Activated CD4-positive, alpha-beta T cell treated with anti-CD3 and anti-CD28 coated beads, Interleukin-2, amount 10 ng/mL, durations not matched to agents 24 days and 14 days (primary cell): ENCODE measurements at regions not wholly inside any gene's neighbourhood (a gene's known extent, or its start where the extent isn't known, plus 50 kb on each side); places are given as distances from the start of the nearest gene placed in this dataset.

Source experiments
- DNase-seq: peaks from one replicate; pipeline ENCODE4 v3.0.0; 2022
- H3K27ac Mint-ChIP-seq: one replicate; pipeline ENCODE4 v1.8.0; 2022; ENCODE audit warnings: mild to moderate bottlenecking, mixed read lengths
- H3K27me3 Mint-ChIP-seq: one replicate; pipeline ENCODE4 v1.8.0; 2022; ENCODE audit warnings: mixed read lengths
- H3K36me3 Mint-ChIP-seq: one replicate; pipeline ENCODE4 v1.8.0; 2022; ENCODE audit warnings: low read depth, mild to moderate bottlenecking, mixed read lengths
- H3K4me1 Mint-ChIP-seq: one replicate; pipeline ENCODE4 v1.8.0; 2021; ENCODE audit warnings: mixed read lengths
- H3K4me3 Mint-ChIP-seq: one replicate; pipeline ENCODE4 v1.8.0; 2022; ENCODE audit warnings: mild to moderate bottlenecking, moderate library complexity, mixed read lengths
- H3K9me3 Mint-ChIP-seq: one replicate; pipeline ENCODE4 v1.8.0; 2021; ENCODE audit warnings: mixed read lengths
- intact Hi-C: fragments of 100-400 bp; cut with micrococcal nuclease; formaldehyde crosslinking; loops from one replicate; pipeline ENCODE4 v1.15.1; 2023

DNA sequence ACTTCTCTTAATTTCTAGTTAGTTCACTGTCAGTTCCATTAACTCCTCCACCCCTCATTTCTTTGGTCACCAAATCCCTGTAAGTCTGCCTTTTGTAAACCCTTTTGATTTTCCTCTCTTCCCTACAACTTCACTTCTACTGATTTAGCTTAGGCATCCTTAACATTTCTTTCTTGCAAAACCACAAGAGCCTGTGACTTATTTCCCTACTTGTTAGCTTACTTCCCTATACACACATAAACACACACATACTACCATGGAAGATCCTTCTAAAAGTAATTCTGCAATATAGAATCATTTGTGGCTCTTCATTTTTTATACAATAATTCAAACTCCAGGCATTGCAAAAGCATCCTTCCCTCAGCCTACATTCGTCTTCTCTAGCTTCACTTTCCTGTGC lies 494.3 kb upstream of the USP15 start:
- no peaks in the 10 kb centered on the region for H3K36me3 Mint-ChIP-seq
- no peak for DNase-seq
- no peaks in the 10 kb centered on the region for H3K27me3 Mint-ChIP-seq
- no peak overlapping the region for H3K27ac Mint-ChIP-seq
- no peaks in the 10 kb centered on the region for H3K9me3 Mint-ChIP-seq
- intact Hi-C loops, result no loop called here
- H3K4me1 Mint-ChIP-seq, result no peaks in the 10 kb centered on the region
- no peak overlapping the region for H3K4me3 Mint-ChIP-seq

DNA sequence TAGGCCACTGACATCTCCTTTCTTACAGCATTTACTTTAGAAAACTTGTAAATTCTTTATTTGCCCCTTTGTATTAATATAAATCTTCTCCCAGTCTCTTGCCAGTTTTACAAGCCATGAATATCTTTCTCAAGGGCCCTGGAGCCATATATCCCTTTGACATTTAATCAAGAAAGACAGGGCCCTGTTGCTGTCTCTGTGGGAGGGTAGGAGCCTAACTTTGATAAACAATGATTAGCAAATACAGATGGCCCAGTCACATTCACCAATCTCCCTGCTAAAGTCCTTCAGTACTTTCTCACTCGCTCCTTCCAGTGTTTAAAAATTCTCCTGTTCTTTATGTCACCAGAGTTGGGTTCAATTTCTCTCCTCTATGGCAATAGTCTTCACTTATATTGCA lies 479.8 kb upstream of the USP15 start:
- H3K9me3 Mint-ChIP-seq, result no peaks in the 10 kb centered on the region
- H3K4me1 Mint-ChIP-seq, result no peaks in the 10 kb centered on the region
- intact Hi-C loops, result no loop called here
- no peaks in the 10 kb centered on the region for H3K27me3 Mint-ChIP-seq
- H3K4me3 Mint-ChIP-seq, result no peak overlapping the region
- H3K27ac Mint-ChIP-seq, result no peak overlapping the region
- no peak for DNase-seq
- H3K36me3 Mint-ChIP-seq, result no peaks in the 10 kb centered on the region

DNA sequence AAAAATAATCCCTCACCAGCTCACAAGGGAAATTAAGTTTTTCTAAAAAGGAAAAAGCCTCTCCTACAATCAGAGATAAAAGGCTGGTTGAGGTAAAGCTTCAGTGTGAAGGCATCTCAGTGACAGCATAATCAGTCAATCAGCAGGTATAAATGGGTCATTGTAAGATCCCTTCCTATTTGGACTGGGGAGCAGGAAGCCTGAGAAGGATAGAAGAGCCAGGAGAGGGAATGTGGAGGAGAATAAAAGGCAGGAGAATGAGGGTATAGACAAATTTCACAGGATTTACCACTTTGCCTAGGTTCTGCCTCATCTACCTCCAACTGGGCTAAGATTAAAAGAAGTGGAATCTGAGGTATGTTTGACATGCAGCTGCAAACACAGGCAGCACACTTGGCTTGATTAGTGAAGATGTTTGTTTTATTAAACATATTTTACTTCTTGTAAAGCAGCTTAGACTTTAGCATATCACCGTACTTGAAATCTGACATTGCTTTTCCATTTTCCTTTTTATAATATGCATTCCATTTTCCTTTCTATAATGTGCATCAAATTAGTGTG lies 479.1 kb upstream of the USP15 start:
- DNase-seq, result no peak
- Mint-ChIP-seq H3K9me3 (no peaks in the 10 kb centered on the region), H3K4me1 (no peaks in the 10 kb centered on the region), H3K27ac (no peak overlapping the region), H3K36me3 (no peaks in the 10 kb centered on the region), H3K4me3 (no peak overlapping the region), H3K27me3 (no peaks in the 10 kb centered on the region)
- intact Hi-C loops, result no loop called here

DNA sequence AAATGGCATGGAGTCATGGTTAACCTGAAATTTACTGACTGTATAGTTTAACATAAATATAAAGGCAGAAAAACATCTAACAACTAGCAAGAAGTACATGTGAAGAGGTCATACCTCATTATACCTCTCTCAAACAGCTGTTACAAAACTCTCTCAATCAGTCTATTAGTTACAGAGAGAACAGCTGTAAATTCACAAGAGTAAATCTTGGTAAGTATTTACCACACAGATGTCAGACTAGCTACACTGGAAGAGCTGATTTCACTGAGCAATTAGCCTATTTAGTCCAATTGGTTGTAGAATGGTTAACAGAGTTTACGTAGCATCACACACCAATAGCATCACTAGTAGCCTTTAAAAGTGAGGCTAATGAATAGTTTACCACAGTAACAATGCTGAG lies 463.4 kb upstream of the USP15 start:
- H3K36me3 Mint-ChIP-seq, result no peaks in the 10 kb centered on the region
- no peak for DNase-seq
- H3K27me3 Mint-ChIP-seq, result no peaks in the 10 kb centered on the region
- H3K4me1 Mint-ChIP-seq, result no peaks in the 10 kb centered on the region
- no peak overlapping the region for H3K4me3 Mint-ChIP-seq
- H3K9me3 Mint-ChIP-seq, result no peaks in the 10 kb centered on the region
- H3K27ac Mint-ChIP-seq, result no peak overlapping the region
- intact Hi-C loops, result no loop called here

DNA sequence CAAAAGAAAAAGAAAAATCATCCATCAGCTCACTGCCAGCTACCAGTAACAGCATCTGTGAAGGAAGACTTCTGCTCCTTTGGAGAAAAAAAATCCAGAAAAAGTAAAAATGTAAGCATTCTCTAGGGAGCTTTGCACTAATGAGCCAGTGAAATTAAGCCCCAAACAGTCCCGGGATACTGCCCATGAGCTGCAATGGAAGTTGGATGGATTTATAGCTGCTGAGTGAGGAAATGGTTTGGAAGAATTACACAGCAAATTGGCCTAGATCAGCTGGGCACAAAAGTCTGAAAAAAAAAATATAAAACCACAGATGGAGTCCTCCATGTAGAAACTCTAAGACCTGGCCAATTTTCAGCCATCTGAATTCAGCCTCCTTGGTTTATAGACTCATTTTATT lies 462.9 kb upstream of the USP15 start:
- no peaks in the 10 kb centered on the region for H3K9me3 Mint-ChIP-seq
- no peaks in the 10 kb centered on the region for H3K27me3 Mint-ChIP-seq
- no peak overlapping the region for H3K27ac Mint-ChIP-seq
- H3K36me3 Mint-ChIP-seq, result no peaks in the 10 kb centered on the region
- intact Hi-C loops, result no loop called here
- DNase-seq, result no peak
- H3K4me3 Mint-ChIP-seq, result no peak overlapping the region
- no peaks in the 10 kb centered on the region for H3K4me1 Mint-ChIP-seq

DNA sequence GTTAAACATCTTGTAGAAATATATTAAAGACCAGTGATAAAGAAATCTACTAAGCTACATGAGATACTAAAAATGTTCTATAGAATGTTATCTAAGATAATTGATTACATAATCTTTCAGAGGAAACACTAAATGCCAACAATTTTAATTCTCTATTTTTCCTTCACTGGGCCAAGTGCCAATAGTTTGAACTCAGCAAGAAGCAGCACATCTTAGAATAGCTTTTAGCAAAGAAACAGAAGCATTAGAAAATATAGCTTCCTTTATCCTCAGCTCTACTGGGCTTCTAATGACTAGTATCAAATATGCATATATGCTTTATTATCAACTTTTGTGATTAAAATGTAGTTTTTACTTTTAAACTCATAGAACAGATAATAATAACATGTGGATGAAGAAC lies 461.4 kb upstream of the USP15 start:
- intact Hi-C loops, result no loop called here
- Mint-ChIP-seq H3K4me1 (no peaks in the 10 kb centered on the region), H3K36me3 (no peaks in the 10 kb centered on the region)

DNA sequence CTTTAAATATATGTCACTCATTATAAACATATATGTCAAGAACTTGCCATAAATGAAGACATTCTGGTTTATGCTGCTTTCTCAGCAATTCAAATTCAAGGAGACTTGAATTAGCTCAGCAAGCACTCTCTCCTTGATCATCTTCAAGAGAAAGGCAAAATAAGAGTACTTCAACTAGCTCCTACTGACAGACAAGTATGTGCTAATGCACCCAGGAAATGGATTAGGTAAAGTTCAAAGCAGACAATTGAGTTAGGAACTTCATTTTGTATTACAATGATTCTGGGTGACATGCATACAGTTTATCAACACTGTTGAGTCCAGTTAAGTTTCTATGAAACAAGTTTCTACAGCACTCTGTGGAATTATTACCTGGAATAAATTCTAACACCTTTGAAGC lies 455.9 kb upstream of the USP15 start:
- Mint-ChIP-seq H3K4me1 (no peaks in the 10 kb centered on the region), H3K36me3 (no peaks in the 10 kb centered on the region), H3K4me3 (no peak overlapping the region), H3K27ac (no peak overlapping the region), H3K27me3 (no peaks in the 10 kb centered on the region), H3K9me3 (peaks cover 11% of the 10 kb centered on the region)
- intact Hi-C loops, result no loop called here
- no peak for DNase-seq

More for the DNA sequence above, 461.4 kb upstream of the USP15 start:
- no peaks in the 10 kb centered on the region for H3K27me3 Mint-ChIP-seq
- no peak overlapping the region for H3K4me3 Mint-ChIP-seq
- H3K9me3 Mint-ChIP-seq, result no peaks in the 10 kb centered on the region
- DNase-seq, result no peak
- no peak overlapping the region for H3K27ac Mint-ChIP-seq

DNA sequence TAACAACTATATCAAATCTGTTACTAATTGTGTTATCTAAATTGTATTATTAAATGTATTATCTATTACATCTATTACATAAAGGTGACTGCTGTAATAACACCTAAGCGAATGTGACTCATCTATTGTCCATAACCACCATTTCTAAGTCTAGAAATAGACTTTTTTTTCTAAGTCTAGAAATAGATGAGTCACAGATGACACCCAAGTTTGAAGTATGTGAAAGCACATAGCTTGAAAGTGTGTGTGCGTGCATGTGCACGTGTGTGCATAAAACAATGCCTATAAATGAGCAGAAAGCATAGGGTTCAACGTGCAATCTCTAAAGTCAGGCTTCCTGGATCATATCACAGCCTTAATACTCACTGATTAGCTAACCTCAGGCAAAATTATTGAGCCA lies 451.3 kb upstream of the USP15 start:
- Mint-ChIP-seq H3K4me3 (no peak overlapping the region), H3K4me1 (no peaks in the 10 kb centered on the region), H3K27me3 (no peaks in the 10 kb centered on the region), H3K36me3 (no peaks in the 10 kb centered on the region), H3K9me3 (peaks cover 11% of the 10 kb centered on the region), H3K27ac (no peak overlapping the region)
- intact Hi-C loops, result no loop called here
- DNase-seq, result no peak

DNA sequence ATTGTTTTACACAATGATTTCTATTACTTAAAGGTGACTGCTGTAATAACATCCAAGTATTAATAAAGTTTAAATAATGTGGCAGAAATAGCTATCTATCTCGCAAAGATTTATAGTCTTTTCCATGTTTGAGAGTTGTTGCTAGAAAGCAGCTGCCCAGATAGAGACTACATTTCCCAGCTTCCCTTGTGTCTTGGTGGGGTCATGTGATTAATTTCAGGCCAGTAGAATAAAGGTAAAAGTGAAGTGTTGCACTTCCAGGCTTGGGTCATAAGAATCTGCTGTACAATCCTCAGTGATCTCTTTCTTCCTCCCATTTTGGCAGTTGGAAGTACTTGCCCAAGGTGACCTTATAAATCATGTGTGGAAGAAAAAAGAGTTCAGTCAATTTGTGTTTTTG lies 449.7 kb upstream of the USP15 start:
- Mint-ChIP-seq H3K4me3 (no peak overlapping the region), H3K9me3 (peaks cover 11% of the 10 kb centered on the region), H3K27ac (no peak overlapping the region), H3K27me3 (no peaks in the 10 kb centered on the region), H3K36me3 (no peaks in the 10 kb centered on the region), H3K4me1 (no peaks in the 10 kb centered on the region)
- DNase-seq, result no peak
- intact Hi-C loops, result no loop called here

DNA sequence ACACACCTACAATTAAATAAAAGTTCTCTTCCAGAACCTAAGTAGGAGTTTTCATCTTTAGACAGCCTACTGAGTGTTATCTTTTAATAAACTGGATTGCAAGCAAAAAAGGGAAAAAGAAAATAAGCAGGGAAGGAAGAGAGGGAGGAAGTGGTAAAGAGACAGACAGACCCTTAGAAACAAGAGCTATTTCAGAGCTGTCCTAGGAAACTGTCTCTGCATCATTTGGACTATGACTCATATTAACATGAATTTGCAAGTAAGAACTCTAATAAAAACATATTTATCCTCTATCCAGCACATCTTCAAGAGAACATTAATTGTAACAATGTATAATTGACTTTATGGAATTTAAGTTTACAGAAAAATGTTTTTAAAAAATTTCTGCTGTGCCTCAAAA lies 438.8 kb upstream of the USP15 start:
- intact Hi-C loops, result no loop called here
- Mint-ChIP-seq H3K4me1 (no peaks in the 10 kb centered on the region), H3K36me3 (no peaks in the 10 kb centered on the region), H3K27ac (no peak overlapping the region), H3K27me3 (no peaks in the 10 kb centered on the region), H3K4me3 (no peak overlapping the region), H3K9me3 (no peaks in the 10 kb centered on the region)
- no peak for DNase-seq

DNA sequence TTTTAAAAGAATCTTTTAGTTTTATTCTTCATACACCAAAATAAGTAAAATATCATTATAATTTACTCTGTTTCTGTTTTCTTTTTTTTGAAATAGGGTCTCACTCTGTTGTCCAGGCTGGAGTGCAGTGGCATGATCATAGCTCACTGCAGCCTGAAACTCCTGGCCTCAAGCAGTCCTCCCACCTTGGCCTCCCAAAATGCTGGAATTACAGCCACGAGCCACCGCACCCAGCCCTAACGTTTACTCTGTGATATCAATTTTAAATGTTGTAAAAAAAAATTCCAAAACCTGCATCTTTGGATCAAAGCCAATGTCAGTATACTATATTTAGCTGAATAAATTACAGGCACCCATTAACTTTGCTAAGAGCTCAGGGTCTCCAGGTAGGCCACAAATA lies 437.1 kb upstream of the USP15 start:
- no peaks in the 10 kb centered on the region for H3K9me3 Mint-ChIP-seq
- intact Hi-C loops, result no loop called here
- no peak overlapping the region for H3K4me3 Mint-ChIP-seq
- no peaks in the 10 kb centered on the region for H3K4me1 Mint-ChIP-seq
- DNase-seq, result no peak
- no peaks in the 10 kb centered on the region for H3K36me3 Mint-ChIP-seq
- H3K27ac Mint-ChIP-seq, result no peak overlapping the region
- H3K27me3 Mint-ChIP-seq, result no peaks in the 10 kb centered on the region

DNA sequence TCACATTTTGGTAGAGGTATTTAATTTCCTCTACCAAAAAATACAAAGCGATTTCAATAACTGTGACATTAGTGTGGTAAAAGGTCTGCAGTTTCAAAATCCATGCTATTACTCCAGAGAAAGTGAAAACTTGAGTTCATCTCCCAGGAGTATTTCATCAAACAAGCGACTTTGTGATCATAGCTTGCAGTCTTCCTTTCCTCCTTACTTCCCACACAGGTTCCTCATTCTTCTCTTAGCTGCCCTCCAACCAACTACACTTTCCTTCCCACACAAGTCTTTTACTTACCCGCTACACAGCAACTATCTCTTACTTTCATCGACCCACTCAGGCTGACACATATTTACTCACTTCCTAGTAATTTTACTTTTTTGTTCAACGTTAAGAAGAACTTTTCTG lies 413.4 kb upstream of the USP15 start:
- intact Hi-C loops, result no loop called here
- Mint-ChIP-seq H3K36me3 (no peaks in the 10 kb centered on the region), H3K4me3 (no peak overlapping the region), H3K27ac (no peak overlapping the region), H3K4me1 (no peaks in the 10 kb centered on the region), H3K9me3 (peaks cover 3% of the 10 kb centered on the region), H3K27me3 (no peaks in the 10 kb centered on the region)
- DNase-seq, result no peak

DNA sequence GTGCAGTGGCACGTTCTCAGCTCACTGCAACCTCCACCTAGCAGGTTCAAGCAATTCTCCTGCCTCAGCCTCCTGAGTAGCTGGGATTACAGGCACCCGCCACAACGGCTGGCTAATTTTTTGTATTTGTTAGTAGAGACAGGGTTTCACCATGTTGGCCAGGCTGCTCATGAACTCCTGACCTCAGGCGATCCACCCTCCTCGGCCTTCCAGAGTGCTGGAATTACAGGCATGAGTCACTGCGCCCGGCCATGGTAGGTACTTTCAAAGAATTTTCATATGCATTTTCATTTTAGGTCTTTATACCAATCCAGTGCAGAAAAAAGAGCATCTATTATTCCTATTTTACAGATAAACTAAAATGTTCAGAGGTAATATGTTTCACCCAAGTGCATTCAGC lies 411.3 kb upstream of the USP15 start:
- no peak overlapping the region for H3K4me3 Mint-ChIP-seq
- peaks cover 3% of the 10 kb centered on the region for H3K9me3 Mint-ChIP-seq
- no peaks in the 10 kb centered on the region for H3K36me3 Mint-ChIP-seq
- intact Hi-C loops, result no loop called here
- no peaks in the 10 kb centered on the region for H3K27me3 Mint-ChIP-seq
- H3K27ac Mint-ChIP-seq, result no peak overlapping the region
- no peak for DNase-seq
- no peaks in the 10 kb centered on the region for H3K4me1 Mint-ChIP-seq

DNA sequence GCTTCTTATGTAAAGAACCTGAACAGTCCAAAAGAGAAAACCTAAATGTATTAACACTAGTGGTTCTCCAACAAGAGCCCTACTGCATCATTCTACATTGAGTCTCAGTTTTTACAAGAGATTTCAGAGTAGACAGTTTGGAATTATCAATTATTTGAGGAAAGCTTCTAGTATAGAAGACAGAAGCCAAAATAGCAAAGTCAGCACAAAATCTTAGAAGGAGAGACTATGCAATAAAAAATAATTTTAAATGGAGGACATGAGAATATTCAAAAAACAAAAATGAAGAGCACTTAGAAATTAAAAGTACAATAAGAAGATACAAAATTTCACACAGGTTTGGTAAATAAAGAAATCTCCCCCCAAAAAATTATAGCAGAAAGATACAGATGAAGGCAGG lies 406.3 kb upstream of the USP15 start:
- H3K27ac Mint-ChIP-seq, result no peak overlapping the region
- intact Hi-C loops, result no loop called here
- no peak overlapping the region for H3K4me3 Mint-ChIP-seq

DNA sequence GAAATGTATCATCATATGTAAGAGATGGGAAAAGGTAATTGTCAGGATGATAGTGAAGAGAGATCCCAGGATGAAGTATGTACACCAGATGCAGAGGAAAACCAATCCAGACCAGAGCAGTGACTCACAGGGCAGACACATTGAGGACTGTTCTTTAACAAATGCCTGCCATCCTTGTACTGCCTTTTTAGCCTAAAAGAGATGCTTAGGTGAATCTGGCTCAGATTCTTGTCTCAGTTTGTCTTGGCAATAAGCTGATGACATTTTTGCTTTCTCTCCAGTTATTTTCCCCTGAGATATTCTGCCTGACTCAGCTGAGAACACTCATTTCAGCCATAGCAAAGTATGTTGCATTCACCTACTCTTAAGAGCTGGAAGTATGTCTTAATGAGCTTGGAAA lies 405.3 kb upstream of the USP15 start:
- Mint-ChIP-seq H3K9me3 (no peaks in the 10 kb centered on the region), H3K27ac (no peak overlapping the region), H3K27me3 (peaks cover 4% of the 10 kb centered on the region), H3K4me1 (no peaks in the 10 kb centered on the region), H3K4me3 (no peak overlapping the region), H3K36me3 (no peaks in the 10 kb centered on the region)
- DNase-seq, result no peak
- intact Hi-C loops, result no loop called here

More for the DNA sequence above, 406.3 kb upstream of the USP15 start:
- Mint-ChIP-seq H3K4me1 (no peaks in the 10 kb centered on the region), H3K27me3 (peaks cover 4% of the 10 kb centered on the region), H3K9me3 (no peaks in the 10 kb centered on the region), H3K36me3 (no peaks in the 10 kb centered on the region)
- no peak for DNase-seq
